ENCODE measurements at regions not wholly inside any gene's neighbourhood (a gene's known extent, or its start where the extent isn't known, plus 50 kb on each side); places are given as distances from the start of the nearest gene placed in this dataset.

- no peaks in the 10 kb centered on the region for H3K9me3 ChIP-seq
- H3K4me3 ChIP-seq (ENCODE audit: low read depth in 2 of 2, low read length in 1 of 2) = no peak overlapping the region
- H3K27ac ChIP-seq (ENCODE audit: low read depth in 2 of 2, low read length in 1 of 2) = no peak overlapping the region
- 78% methylated on average over 1 of the region's 1 CpG for WGBS (ENCODE audit: low lambda C conversion rate)
- H3K9ac ChIP-seq = no peak overlapping the region
- no peaks in the 10 kb centered on the region for H3K36me3 ChIP-seq (replicated peaks in 1 of 2; ENCODE audit: control insufficient read depth in 1 of 2, insufficient read depth in 2 of 2, low read length in 1 of 2)
- TF ChIP-seq EP300 (IDR thresholded peaks at IDR 0.05; ENCODE audit: borderline replicate concordance in 1 of 2, low read depth in 1 of 2, low read length in 1 of 2) = no peak
- no peak for TF ChIP-seq MEF2A (IDR thresholded peaks at IDR 0.05; ENCODE audit: borderline replicate concordance, low read depth)
- no peak for TF ChIP-seq GABPA (IDR thresholded peaks at IDR 0.05; ENCODE audit: low read depth)
- TF ChIP-seq JUND (IDR thresholded peaks at IDR 0.05) = no peak
- TF ChIP-seq FOSL2 (IDR thresholded peaks at IDR 0.05; ENCODE audit: borderline replicate concordance, low read depth) = no peak
- no peak for TF ChIP-seq RXRA (IDR thresholded peaks at IDR 0.05; ENCODE audit: borderline replicate concordance, low read depth)
- no peak for TF ChIP-seq USF1 (IDR thresholded peaks at IDR 0.05; ENCODE audit: borderline replicate concordance, low read depth)
- no peak for TF ChIP-seq YY1 (IDR thresholded peaks at IDR 0.05; ENCODE audit: low read depth)
- TF ChIP-seq MAX (IDR thresholded peaks at IDR 0.05; ENCODE audit: low read depth) = no peak
- TF ChIP-seq NFIC (IDR thresholded peaks at IDR 0.05; ENCODE audit: borderline replicate concordance) = no peak
- no peak for TF ChIP-seq EZH2phosphoT487 (IDR thresholded peaks at IDR 0.05; ENCODE audit: borderline replicate concordance, low read depth)
- TF ChIP-seq FOXM1 (IDR thresholded peaks at IDR 0.05; ENCODE audit: low read depth) = no peak
- TF ChIP-seq NRF1 (IDR thresholded peaks at IDR 0.05; ENCODE audit: low read depth, low read length) = no peak
- no peak for TF ChIP-seq POLR2AphosphoS5 (IDR thresholded peaks at IDR 0.05; ENCODE audit: low read depth, low read length)
- TF ChIP-seq SMC3 (IDR thresholded peaks at IDR 0.05; ENCODE audit: low read depth, low read length) = no peak
- no peaks in the 10 kb centered on the region for H3K9me2 ChIP-seq
- ChIA-PET CTCF (no interaction called here), POLR2A (no interaction called here)
- peaks cover 0 to 2% of the 10 kb centered on the region in 2 experiments; a peak in 2 of 4 replicates for H3K4me1 ChIP-seq (ENCODE audit: control insufficient read depth in 1 of 2, insufficient read depth in 2 of 2, low read depth in 1 of 2, low read length in 1 of 2)
- no peak overlapping the region for H2AFZ ChIP-seq (ENCODE audit: low read depth)
- no peaks in the 10 kb centered on the region for H3K27me3 ChIP-seq (ENCODE audit: insufficient read depth)
- no peak for DNase-seq
- no peaks in the 10 kb centered on the region for H4K20me1 ChIP-seq (ENCODE audit: insufficient read depth)
- no peak overlapping the region for H3K4me2 ChIP-seq
- no peaks in the 10 kb centered on the region for H3K79me2 ChIP-seq (ENCODE audit: insufficient read depth)
- no peaks in the 10 kb centered on the region for H3F3A ChIP-seq (replicated peaks; ENCODE audit: insufficient read depth)
Observed at GRCh38 chr5:120910629-120911028, 446.5 kb downstream of the PRR16 start.

- H3K36me3 ChIP-seq (replicated peaks in 1 of 2; ENCODE audit: control insufficient read depth in 1 of 2, insufficient read depth in 2 of 2, low read length in 1 of 2) = no peaks in the 10 kb centered on the region
- H3K9me2 ChIP-seq = no peaks in the 10 kb centered on the region
- no peak overlapping the region for H3K4me3 ChIP-seq (ENCODE audit: low read depth in 2 of 2, low read length in 1 of 2)
- no peaks in the 10 kb centered on the region for H3K79me2 ChIP-seq (ENCODE audit: insufficient read depth)
- H3K27ac ChIP-seq (ENCODE audit: low read depth in 2 of 2, low read length in 1 of 2) = no peak overlapping the region
- no peaks in the 10 kb centered on the region for H3F3A ChIP-seq (replicated peaks; ENCODE audit: insufficient read depth)
- no peak overlapping the region for H3K9ac ChIP-seq
- H4K20me1 ChIP-seq (ENCODE audit: insufficient read depth) = no peaks in the 10 kb centered on the region
- ChIA-PET CTCF (no interaction called here), POLR2A (no interaction called here)
- TF ChIP-seq USF1 (IDR thresholded peaks at IDR 0.05; ENCODE audit: borderline replicate concordance, low read depth) (no peak), FOSL2 (IDR thresholded peaks at IDR 0.05; ENCODE audit: borderline replicate concordance, low read depth) (no peak), IRF3 (IDR thresholded peaks at IDR 0.05; ENCODE audit: low read depth, low read length) (no peak), RAD21 (IDR thresholded peaks at IDR 0.05; ENCODE audit: low read length) (no peak), ELF1 (IDR thresholded peaks at IDR 0.05) (no peak), RXRA (IDR thresholded peaks at IDR 0.05; ENCODE audit: borderline replicate concordance, low read depth) (no peak), FOXJ3 (CRISPR knock-in tag; IDR thresholded peaks at IDR 0.05) (no peak), NRF1 (IDR thresholded peaks at IDR 0.05; ENCODE audit: low read depth, low read length) (no peak), TAF1 (IDR thresholded peaks at IDR 0.05; ENCODE audit: borderline replicate concordance, low read depth, low read length) (no peak), MEF2A (IDR thresholded peaks at IDR 0.05; ENCODE audit: borderline replicate concordance, low read depth) (no peak), EP300 (IDR thresholded peaks at IDR 0.05; ENCODE audit: borderline replicate concordance in 1 of 2, low read depth in 1 of 2, low read length in 1 of 2) (no peak), ZBTB33 (IDR thresholded peaks at IDR 0.05; ENCODE audit: borderline replicate concordance, low read depth) (no peak), SMC3 (IDR thresholded peaks at IDR 0.05; ENCODE audit: low read depth, low read length) (no peak), MXI1 (IDR thresholded peaks at IDR 0.05; ENCODE audit: low read depth, low read length) (no peak)
- 83% methylated on average over 2 of the region's 2 CpGs for WGBS (ENCODE audit: low lambda C conversion rate)
- H3K27me3 ChIP-seq (ENCODE audit: insufficient read depth) = no peaks in the 10 kb centered on the region
- H2AFZ ChIP-seq (ENCODE audit: low read depth) = no peak overlapping the region
- H3K4me1 ChIP-seq (ENCODE audit: control insufficient read depth in 1 of 2, insufficient read depth in 2 of 2, low read depth in 1 of 2, low read length in 1 of 2) = peaks cover 0 to 2% of the 10 kb centered on the region in 2 experiments; a peak in 2 of 4 replicates
- no peaks in the 10 kb centered on the region for H3K9me3 ChIP-seq
- DNase-seq = no peak
- no peak overlapping the region for H3K4me2 ChIP-seq
Observed at GRCh38 chr5:120913396-120913795, 449.3 kb downstream of the PRR16 start.

Data from SK-N-SH (cell line).